GM13976 (cell line): ENCODE measurements at regions not wholly inside any gene's neighbourhood (a gene's known extent, or its start where the extent isn't known, plus 50 kb on each side); places are given as distances from the start of the nearest gene placed in this dataset.

Experiments
- DNase-seq: peaks from one replicate; pipeline ENCODE4 v3.0.0; 2012; ENCODE audit warnings: low spot score
- in situ Hi-C: fragments of 300-500 bp; cut with MboI; formaldehyde crosslinking; loops from one replicate; pipeline ENCODE4 v1.12.0; 2022; ENCODE audit warnings: low sequenced_read_pairs, mixed read lengths, inconsistent platforms; ENCODE audit not compliant: unreplicated experiment
- TF ChIP-seq, protein P1 (sequence below): IDR thresholded peaks from 2 replicates; pipeline ENCODE4 v1.5.1; 2012; ENCODE audit warnings: borderline replicate concordance, mild to moderate bottlenecking; ENCODE audit not compliant: insufficient read depth; ENCODE audit errors: extremely low read depth, missing control alignments, control extremely low read depth

DNA sequence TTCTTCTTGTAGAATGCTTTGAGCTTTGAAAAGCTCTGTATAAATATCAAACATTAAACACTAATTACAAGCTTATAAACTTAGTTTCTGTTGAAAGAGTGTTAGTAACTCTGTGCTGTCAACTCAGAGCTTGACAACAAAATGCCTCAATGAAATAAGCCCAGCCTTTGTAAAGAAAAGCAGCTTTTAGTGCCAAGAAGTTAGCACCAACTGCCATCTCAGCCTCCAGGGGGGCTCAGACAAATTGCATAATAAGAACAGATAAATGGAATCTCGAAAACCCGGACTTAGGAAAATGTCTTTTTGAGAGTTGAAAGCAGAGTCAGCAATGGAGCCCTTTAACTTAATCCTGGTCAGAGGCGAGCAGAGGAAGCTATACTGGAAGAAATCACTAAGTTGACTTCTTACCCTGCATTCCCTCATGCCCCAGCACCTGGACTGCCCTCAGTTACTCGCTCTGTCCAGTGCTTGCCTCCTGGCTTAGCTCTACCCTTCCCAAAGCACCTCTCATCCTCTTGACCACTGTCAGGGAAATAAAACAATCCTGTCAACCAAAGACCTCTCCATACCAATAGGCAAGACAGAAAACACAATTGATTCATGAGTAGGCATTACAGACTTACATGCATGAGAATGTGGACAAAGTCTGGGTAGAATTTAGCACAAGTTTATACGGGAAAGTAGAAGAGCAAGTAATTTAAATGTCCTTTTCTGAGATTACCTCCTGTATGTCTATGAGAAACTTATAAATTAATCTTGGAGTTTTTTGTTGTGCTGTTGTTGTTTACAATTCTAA lies 352.7 kb downstream of the ZNF608 start:
- TF ChIP-seq, protein P1, sequence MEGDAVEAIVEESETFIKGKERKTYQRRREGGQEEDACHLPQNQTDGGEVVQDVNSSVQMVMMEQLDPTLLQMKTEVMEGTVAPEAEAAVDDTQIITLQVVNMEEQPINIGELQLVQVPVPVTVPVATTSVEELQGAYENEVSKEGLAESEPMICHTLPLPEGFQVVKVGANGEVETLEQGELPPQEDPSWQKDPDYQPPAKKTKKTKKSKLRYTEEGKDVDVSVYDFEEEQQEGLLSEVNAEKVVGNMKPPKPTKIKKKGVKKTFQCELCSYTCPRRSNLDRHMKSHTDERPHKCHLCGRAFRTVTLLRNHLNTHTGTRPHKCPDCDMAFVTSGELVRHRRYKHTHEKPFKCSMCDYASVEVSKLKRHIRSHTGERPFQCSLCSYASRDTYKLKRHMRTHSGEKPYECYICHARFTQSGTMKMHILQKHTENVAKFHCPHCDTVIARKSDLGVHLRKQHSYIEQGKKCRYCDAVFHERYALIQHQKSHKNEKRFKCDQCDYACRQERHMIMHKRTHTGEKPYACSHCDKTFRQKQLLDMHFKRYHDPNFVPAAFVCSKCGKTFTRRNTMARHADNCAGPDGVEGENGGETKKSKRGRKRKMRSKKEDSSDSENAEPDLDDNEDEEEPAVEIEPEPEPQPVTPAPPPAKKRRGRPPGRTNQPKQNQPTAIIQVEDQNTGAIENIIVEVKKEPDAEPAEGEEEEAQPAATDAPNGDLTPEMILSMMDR: no peak

DNA sequence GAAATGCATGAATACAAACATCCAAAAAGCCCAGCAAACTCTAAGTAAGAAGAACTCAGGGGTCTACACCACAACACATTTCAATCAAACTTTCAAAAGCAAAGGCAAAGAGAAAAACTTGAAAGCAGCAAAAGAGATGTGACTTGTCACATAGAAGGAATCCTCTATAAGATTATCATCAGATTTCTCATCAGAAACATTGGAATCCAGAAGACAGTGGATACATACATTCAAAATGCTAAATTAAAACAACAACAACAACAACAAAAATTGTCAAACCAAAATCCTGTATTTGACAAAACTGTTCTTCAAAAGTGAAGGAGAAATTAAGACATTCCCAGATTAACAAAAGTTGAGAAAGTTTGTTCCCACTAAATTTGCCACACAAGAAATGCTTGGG lies 362.7 kb downstream of the ZNF608 start:
- TF ChIP-seq, protein P1: no peak
- DNase-seq: no peak
- in situ Hi-C loops: no loop called here

More for the DNA sequence above, 352.7 kb downstream of the ZNF608 start:
- no peak for DNase-seq
- in situ Hi-C loops: no loop called here

DNA sequence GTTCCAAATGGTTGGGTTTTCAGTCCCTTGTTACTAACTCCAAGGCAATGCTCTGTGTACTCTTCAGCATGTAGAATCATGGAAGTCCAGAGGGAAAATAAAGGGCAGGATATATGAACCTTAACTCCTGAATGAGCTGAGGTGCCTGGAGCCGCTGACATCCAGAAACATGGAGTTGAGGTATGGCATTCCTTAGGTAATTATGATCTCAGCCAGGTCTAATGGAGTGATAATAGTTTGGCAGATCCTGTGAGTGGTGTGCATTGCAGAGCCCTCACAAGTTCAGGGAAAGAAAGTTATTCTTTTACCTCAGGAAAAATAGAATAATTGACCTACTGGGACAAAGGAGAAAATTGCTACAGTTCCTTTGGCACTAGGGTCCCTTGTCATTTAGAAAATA lies 369.1 kb downstream of the ZNF608 start:
- in situ Hi-C loops: no loop called here
- DNase-seq: no peak

DNA sequence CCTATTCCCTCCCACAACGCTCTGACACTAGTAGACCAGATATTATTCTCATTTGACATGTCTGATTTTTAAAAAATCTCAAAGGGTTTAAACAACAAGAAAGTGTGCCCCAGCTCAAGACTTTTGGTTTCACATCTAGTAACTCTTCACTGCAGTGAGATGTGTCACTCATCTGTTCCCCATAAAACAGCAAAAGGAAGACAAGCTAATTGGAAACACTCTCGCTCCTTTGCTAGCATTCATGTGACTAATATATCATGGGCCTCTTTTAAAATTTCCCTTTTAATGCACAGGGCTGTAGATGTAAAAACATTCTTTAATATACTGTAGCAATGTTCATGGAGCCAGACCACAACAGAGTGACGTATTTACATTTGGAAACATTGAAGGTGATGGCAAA lies 372.6 kb downstream of the ZNF608 start:
- no peak for DNase-seq
- TF ChIP-seq, protein P1: no peak
- in situ Hi-C loops: no loop called here

More for the DNA sequence above, 369.1 kb downstream of the ZNF608 start:
- TF ChIP-seq, protein P1: no peak

DNA sequence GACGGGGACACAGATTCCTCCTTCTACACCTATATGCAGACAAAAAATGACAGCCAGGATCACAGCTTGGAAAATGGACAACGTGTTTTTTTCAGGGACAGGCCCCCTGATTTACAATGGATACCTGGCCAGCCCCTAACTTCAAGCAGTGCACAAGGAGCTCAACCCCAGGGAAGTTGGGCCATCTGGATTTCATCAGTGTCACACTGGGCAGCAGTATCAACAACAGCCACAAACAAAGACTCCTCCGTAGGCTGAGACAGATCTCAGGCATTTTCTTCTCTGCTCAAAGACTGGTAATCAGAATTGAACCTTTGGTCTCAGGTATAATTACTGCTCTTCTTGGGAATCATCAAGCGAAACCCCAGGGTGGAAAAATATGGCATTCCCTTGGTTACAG lies 374.0 kb downstream of the ZNF608 start:
- no peak for DNase-seq
- TF ChIP-seq, protein P1: no peak
- in situ Hi-C loops: no loop called here

DNA sequence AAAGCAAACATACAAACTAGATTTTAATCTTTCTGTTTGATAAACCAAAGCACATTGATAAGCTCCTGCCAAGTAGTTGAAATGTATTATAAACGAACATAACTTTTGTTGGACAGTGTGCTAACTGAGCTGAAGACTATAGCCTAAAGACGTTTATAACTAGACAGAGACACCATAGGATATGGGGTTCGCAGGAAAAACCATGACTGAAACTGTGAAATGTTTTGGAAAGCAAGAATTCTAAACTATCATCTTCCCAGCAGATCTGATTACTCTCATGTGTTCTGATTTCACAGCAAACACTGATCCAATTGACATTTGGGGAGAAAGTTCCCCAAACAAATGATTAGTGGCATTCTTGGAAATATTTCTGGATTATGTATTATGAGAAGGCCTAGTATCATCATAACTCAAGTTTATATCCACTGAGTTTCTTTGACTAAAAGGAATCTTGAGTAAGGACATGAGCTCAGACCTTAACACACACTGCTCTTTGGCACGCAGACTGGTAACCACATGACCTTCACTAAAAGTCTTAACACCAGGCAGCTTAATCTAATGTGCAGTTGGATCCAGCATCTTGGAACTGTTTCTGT lies 375.2 kb downstream of the ZNF608 start:
- DNase-seq: no peak
- in situ Hi-C loops: no loop called here
- TF ChIP-seq, protein P1: no peak
